GM12878 (cell line): ENCODE measurements at regions not wholly inside any gene's neighbourhood (a gene's known extent, or its start where the extent isn't known, plus 50 kb on each side); places are given as distances from the start of the nearest gene placed in this dataset.

Experiments
- ATAC-seq: fragments of 200-7000 bp; cut with Tn5 transposase; 3 replicates; pipeline ENCODE4 v1.9.1; 2020; ENCODE audit warnings: mild to moderate bottlenecking, moderate library complexity
- BruUV-seq: library from RNA; stranded (reverse); fragments of 400-500 nt; replicated peaks from 2 replicates; lab custom pipeline; 2021; lab: Mats Ljungman, UMichigan
- CTCF ChIA-PET: fragments of 300-600 bp; sonication (Branson Sonifier 250); formaldehyde crosslinking; extraction: SDS; loops from one replicate; lab custom pipeline; 2021; ENCODE audit warnings: inconsistent platforms; lab: Yijun Ruan, JAX
- POLR2A ChIA-PET: fragments of 350-600 bp; formaldehyde crosslinking; extraction: SDS; loops from one replicate; lab custom pipeline; 2021; ENCODE audit warnings: inconsistent platforms; lab: Charles Lee
- RAD21 ChIA-PET: fragments of 300-600 bp; sonication (Branson Sonifier 250); formaldehyde crosslinking; loops from one replicate; lab custom pipeline; 2023; ENCODE audit warnings: antibody characterized with exemption; ENCODE audit not compliant: unreplicated experiment; lab: Charles Lee
- SMC1A ChIA-PET: fragments of 300-600 bp; sonication (Branson Sonifier 250); formaldehyde crosslinking; loops from one replicate; lab custom pipeline; 2023; ENCODE audit not compliant: unreplicated experiment, uncharacterized antibody; lab: Charles Lee
- DNase-seq: peaks from one replicate; pipeline ENCODE4 v3.0.0-alpha.2; 2011; ENCODE audit warnings: low read depth, low spot score
- FAIRE-seq: peaks from 3 replicates; lab custom pipeline; 2011; peaks lifted over from hg19 to GRCh38; lab: Jason Lieb, UNC
- H2AFZ ChIP-seq: 2 replicates; pipeline ENCODE4 v1.6.0; 2011; ENCODE audit warnings: low read depth, low read length, control low read depth; ENCODE audit not compliant: control insufficient read depth
- H3K27ac ChIP-seq: 2 replicates; pipeline ENCODE4 v1.5.1; 2011; ENCODE audit warnings: control low read depth; ENCODE audit not compliant: control insufficient read depth, insufficient read depth
- H3K27me3 ChIP-seq, 2 experiments: replicated peaks in 1 of 2; 2 replicates each; pipeline versions ENCODE4 v1.6.0 to v1.6.1; 2011; ENCODE audit warnings: low read length in 1 of 2; ENCODE audit not compliant: control insufficient read depth in 2 of 2, insufficient read depth in 2 of 2
- H3K36me3 ChIP-seq, 2 experiments: 2 replicates each; pipeline ENCODE4 v1.5.1; 2011; ENCODE audit warnings: low read length in 1 of 2; ENCODE audit not compliant: control insufficient read depth in 2 of 2, insufficient read depth in 2 of 2
- H3K4me1 ChIP-seq: 2 replicates; pipeline ENCODE4 v1.6.1; 2011; ENCODE audit warnings: mild to moderate bottlenecking, low read length, moderate library complexity, mixed read lengths; ENCODE audit not compliant: control insufficient read depth, insufficient read depth
- H3K4me2 ChIP-seq: 2 replicates; pipeline ENCODE4 v1.6.0; 2011; ENCODE audit warnings: control low read depth; ENCODE audit not compliant: control insufficient read depth, insufficient read depth
- H3K4me3 ChIP-seq: fragments of 200-600 bp; sonication (generic); 2 replicates; pipeline ENCODE4 v1.5.1; 2016
- H3K79me2 ChIP-seq: 2 replicates; pipeline ENCODE4 v1.6.0; 2011; ENCODE audit warnings: low read length; ENCODE audit not compliant: control insufficient read depth, insufficient read depth
- H3K9ac ChIP-seq: 2 replicates; pipeline ENCODE4 v1.8.0; 2011; ENCODE audit warnings: low read length, control low read depth, mixed read lengths; ENCODE audit not compliant: control insufficient read depth, insufficient read depth
- H3K9me3 ChIP-seq: replicated peaks from 3 replicates; pipeline ENCODE4 v1.5.1; 2011; ENCODE audit warnings: mild to moderate bottlenecking, low read length; ENCODE audit not compliant: control insufficient read depth, insufficient read depth
- H4K20me1 ChIP-seq: 2 replicates; pipeline ENCODE4 v1.6.0; 2011; ENCODE audit not compliant: control insufficient read depth, insufficient read depth
- CHD2 ChIP-seq: IDR thresholded peaks from 2 replicates; pipeline ENCODE4 v1.6.1; 2011; ENCODE audit warnings: low read depth, low read length, improper control_type of control experiment, borderline replicate concordance
- KLF5 ChIP-seq: fragments of 450-650 bp; IDR thresholded peaks from 2 replicates; pipeline ENCODE4 v1.6.1; 2014; ENCODE audit warnings: mild to moderate bottlenecking; ENCODE audit not compliant: partially characterized antibody
- NFYA ChIP-seq: IDR thresholded peaks from 2 replicates; pipeline ENCODE4 v1.6.1; 2011; ENCODE audit warnings: low read depth, mild to moderate bottlenecking, low read length, improper control_type of control experiment, borderline replicate concordance
- NFYB ChIP-seq: IDR thresholded peaks from 2 replicates; pipeline ENCODE4 v1.6.1; 2011; ENCODE audit warnings: low read depth, mild to moderate bottlenecking, low read length, improper control_type of control experiment, moderate library complexity; ENCODE audit not compliant: insufficient read depth
- PAX8 ChIP-seq: fragments of 450-650 bp; IDR thresholded peaks from 2 replicates; pipeline ENCODE4 v1.6.1; 2017; ENCODE audit warnings: mild to moderate bottlenecking, moderate library complexity
- PML ChIP-seq: IDR thresholded peaks from 2 replicates; pipeline ENCODE4 v1.6.1; 2012; ENCODE audit warnings: low read length, inconsistent platforms
- RCOR1 ChIP-seq: conservative IDR thresholded peaks from 2 replicates; pipeline ENCODE4 v1.6.1; 2012; ENCODE audit warnings: low read depth, low read length, improper control_type of control experiment
- REST ChIP-seq: IDR thresholded peaks from 2 replicates; pipeline ENCODE4 v1.6.1; 2012; ENCODE audit warnings: mild to moderate bottlenecking, low read depth, low read length
- SMAD5 ChIP-seq: IDR thresholded peaks from 2 replicates; pipeline ENCODE4 v1.6.1; 2016; ENCODE audit warnings: antibody characterized with exemption, low read depth
- USF2 ChIP-seq: IDR thresholded peaks from 2 replicates; pipeline ENCODE4 v1.6.1; 2011; ENCODE audit warnings: low read depth, low read length, improper control_type of control experiment, borderline replicate concordance
- YY1 ChIP-seq: IDR thresholded peaks from 2 replicates; pipeline ENCODE4 v1.6.1; 2011; ENCODE audit warnings: low read depth, mild to moderate bottlenecking, low read length
- WGBS: methylation state at CpG from one replicate; pipeline ENCODE4 v1.1.6; 2016; ENCODE audit warnings: low lambda C conversion rate; ENCODE audit not compliant: insufficient replicate concordance, insufficient coverage; ENCODE audit errors: missing lambda C conversion rate; 5-methylcytosine and 5-hydroxymethylcytosine counted together
- in situ Hi-C: fragments of 300-500 bp; cut with MboI; formaldehyde crosslinking; loops from 9 replicates; pipeline ENCODE4 v1.14.3; 2018; ENCODE audit warnings: mixed read lengths
- intact Hi-C: fragments of 100-400 bp; cut with micrococcal nuclease; formaldehyde crosslinking; loops from one replicate; pipeline ENCODE4 v1.14.2; 2022; ENCODE audit not compliant: unreplicated experiment

GRCh38 chr7:123237-123636 is 69.1 kb upstream of the FAM20C start:
- RAD21 ChIA-PET, result no interaction called here
- ATAC-seq (no peak), DNase-seq (no peak), FAIRE-seq (no peak)
- Histone ChIP-seq H3K4me1 (no peaks in the 10 kb centered on the region), H2AFZ (no peak overlapping the region), H3K27me3 (no peaks in the 10 kb centered on the region), H3K79me2 (no peaks in the 10 kb centered on the region), H3K27ac (no peak overlapping the region), H3K4me3 (no peak overlapping the region), H3K9ac (no peak overlapping the region), H3K4me2 (no peak overlapping the region), H3K36me3 (no peaks in the 10 kb centered on the region), H3K9me3 (no peaks in the 10 kb centered on the region; the same call in 2 of the 3 replicates), H4K20me1 (no peaks in the 10 kb centered on the region)
- WGBS, result 44% methylated on average over 10 of the region's 10 CpGs
- no peak for TF ChIP-seq KLF5
- TF ChIP-seq RCOR1, result no peak
- TF ChIP-seq USF2, result no peak
- no peak for TF ChIP-seq NFYB
- no peak for TF ChIP-seq CHD2
- no peak for TF ChIP-seq REST
- no peak for TF ChIP-seq NFYA
- no peak for TF ChIP-seq PML
- no peak for TF ChIP-seq YY1
- no peak for TF ChIP-seq SMAD5
- no peak for TF ChIP-seq PAX8
- in situ Hi-C loops, result no loop called here
- intact Hi-C loops, result no loop called here
- CTCF ChIA-PET, result no interaction called here
- POLR2A ChIA-PET, result no interaction called here
- no TSS peak for BruUV-seq
- SMC1A ChIA-PET, result no interaction called here
